Endothelial cell of umbilical vein (primary cell): ENCODE measurements at regions not wholly inside any gene's neighbourhood (a gene's known extent, or its start where the extent isn't known, plus 50 kb on each side); places are given as distances from the start of the nearest gene placed in this dataset.

ENCODE experiments used
- BruUV-seq: library from RNA; stranded (reverse); fragments of 400-500 nt; replicated peaks from 2 replicates; lab custom pipeline; 2021; lab: Mats Ljungman, UMichigan
- CTCF ChIA-PET: fragments of 300-600, 350-600 bp; sonication (Branson Sonifier 250); formaldehyde crosslinking; loops from one replicate; lab custom pipeline; 2021; ENCODE audit warnings: antibody characterized with exemption, inconsistent platforms; lab: Charles Lee
- POLR2A ChIA-PET: fragments of 300-600, 350-600 bp; sonication (Branson Sonifier 250); formaldehyde crosslinking; loops from one replicate; lab custom pipeline; 2021; ENCODE audit warnings: antibody characterized with exemption, inconsistent platforms; lab: Charles Lee
- DNase-seq: peaks from one replicate; pipeline ENCODE4 v3.0.0-alpha.2; 2011; ENCODE audit warnings: low read depth, low spot score
- FAIRE-seq: peaks from 2 replicates; lab custom pipeline; 2011; peaks lifted over from hg19 to GRCh38; lab: Jason Lieb, UNC
- H2AFZ ChIP-seq: 2 replicates; pipeline ENCODE4 v1.6.0; 2012; ENCODE audit warnings: low read depth, low read length, control low read depth, inconsistent platforms
- H3K27ac ChIP-seq: 2 replicates; pipeline ENCODE4 v1.5.1; 2011; ENCODE audit warnings: low read depth, mild to moderate bottlenecking, control low read depth, low read length, moderate library complexity; ENCODE audit not compliant: insufficient read depth
- H3K27me3 ChIP-seq, 2 experiments: 2 replicates each; pipeline versions ENCODE4 v1.6.0 to v1.6.1; 2011; ENCODE audit warnings: low read length in 2 of 2, mixed read lengths in 1 of 2; ENCODE audit not compliant: control insufficient read depth in 2 of 2, insufficient read depth in 2 of 2
- H3K36me3 ChIP-seq, 2 experiments: 2 replicates in 1 of 2; 3 replicates in 1 of 2; pipeline ENCODE4 v1.5.1; 2011; ENCODE audit warnings: low read length in 2 of 2, mild to moderate bottlenecking in 1 of 2, moderate library complexity in 1 of 2; ENCODE audit not compliant: control insufficient read depth in 2 of 2, insufficient read depth in 2 of 2; ENCODE audit errors: extremely low read depth in 1 of 2
- H3K4me1 ChIP-seq: 3 replicates; pipeline ENCODE4 v1.5.1; 2011; ENCODE audit warnings: mild to moderate bottlenecking, low read length; ENCODE audit not compliant: control insufficient read depth, insufficient read depth; ENCODE audit errors: extremely low read depth
- H3K4me2 ChIP-seq: 2 replicates; pipeline ENCODE4 v1.6.1; 2011; ENCODE audit warnings: low read length, control low read depth, mixed read lengths; ENCODE audit not compliant: insufficient read depth
- H3K4me3 ChIP-seq, 3 experiments: fragments of 200-600 bp in 1 of 3; sonication (generic), shearing (Covaris generic) in 1 of 3; replicated peaks in 1 of 3; 2 replicates each; pipeline ENCODE4 v1.5.1; 2011 to 2016; ENCODE audit warnings: control low read depth in 3 of 3, low read length in 3 of 3, mild to moderate bottlenecking in 2 of 3, inconsistent platforms in 1 of 3, low read depth in 1 of 3, moderate library complexity in 1 of 3; ENCODE audit not compliant: insufficient read depth in 1 of 3
- H3K79me2 ChIP-seq: 2 replicates; pipeline ENCODE4 v1.6.0; 2012; ENCODE audit warnings: low read length, inconsistent platforms; ENCODE audit not compliant: control insufficient read depth, insufficient read depth
- H3K9ac ChIP-seq: replicated peaks from 2 replicates; pipeline ENCODE3; 2011; ENCODE audit warnings: low read length, control low read depth; ENCODE audit not compliant: insufficient read depth; ENCODE audit errors: extremely low read depth
- H3K9me1 ChIP-seq: replicated peaks from 3 replicates; pipeline ENCODE4 v1.6.0; 2011; ENCODE audit warnings: mild to moderate bottlenecking, low read length; ENCODE audit not compliant: control insufficient read depth, insufficient read depth; ENCODE audit errors: extremely low read depth
- H3K9me3 ChIP-seq: replicated peaks from 2 replicates; pipeline ENCODE4 v1.5.1; 2012; ENCODE audit warnings: low read length, inconsistent platforms; ENCODE audit not compliant: control insufficient read depth, insufficient read depth
- H4K20me1 ChIP-seq: replicated peaks from 2 replicates; pipeline ENCODE3; 2011; ENCODE audit warnings: mild to moderate bottlenecking, low read length; ENCODE audit not compliant: control insufficient read depth, insufficient read depth; ENCODE audit errors: extremely low read depth
- EZH2 ChIP-seq: IDR thresholded peaks from 2 replicates; pipeline ENCODE4 v1.6.1; 2012; ENCODE audit warnings: borderline replicate concordance, low read depth, mild to moderate bottlenecking, moderate library complexity, low read length, inconsistent platforms; ENCODE audit not compliant: severe bottlenecking
- FOS ChIP-seq: IDR thresholded peaks from 2 replicates; pipeline ENCODE4 v1.6.1; 2011; ENCODE audit warnings: mild to moderate bottlenecking, low read length, moderate library complexity, borderline replicate concordance; ENCODE audit not compliant: insufficient read depth
- GATA2 ChIP-seq: IDR thresholded peaks from 2 replicates; pipeline ENCODE4 v1.7.0; 2011; ENCODE audit warnings: low read depth, mild to moderate bottlenecking, moderate library complexity, mixed read lengths, low read length; ENCODE audit not compliant: insufficient read length, insufficient read depth
- JUN ChIP-seq: IDR thresholded peaks from 2 replicates; pipeline ENCODE4 v1.6.1; 2011; ENCODE audit warnings: borderline replicate concordance, low read depth; ENCODE audit not compliant: insufficient read length, insufficient read depth
- MYC ChIP-seq: IDR thresholded peaks from one replicate; pipeline ENCODE4 v1.6.1; 2011; ENCODE audit warnings: mild to moderate bottlenecking, low read depth, low read length
- POLR2A ChIP-seq: IDR thresholded peaks from 2 replicates; pipeline ENCODE4 v1.6.1; 2012; ENCODE audit warnings: low read depth, mild to moderate bottlenecking, control low read depth, low read length
- POLR2AphosphoS5 ChIP-seq: IDR thresholded peaks from 2 replicates; pipeline ENCODE4 v1.6.1; 2012; ENCODE audit warnings: low read depth, mild to moderate bottlenecking, control low read depth, low read length, moderate library complexity; ENCODE audit not compliant: insufficient read depth
- dilution Hi-C: fragments of 300-500 bp; cut with MboI; formaldehyde crosslinking; loops from one replicate; pipeline ENCODE4 v1.15.0; 2019; ENCODE audit warnings: low sequenced_read_pairs; ENCODE audit not compliant: extremely low pct_ligation_motif_present
- intact Hi-C: fragments of 100-400 bp; cut with micrococcal nuclease; formaldehyde crosslinking; loops from one replicate; pipeline ENCODE4 v1.10.0; 2022
- TF ChIP-seq, protein P1 (sequence below), 2 donors: IDR thresholded peaks; 1 replicate in 1 of 2; 2 replicates in 1 of 2; pipeline ENCODE4 v1.5.1; 2011; ENCODE audit warnings: low read length in 2 of 2, mild to moderate bottlenecking in 2 of 2, moderate library complexity in 2 of 2, control low read depth in 1 of 2, inconsistent platforms in 1 of 2, low read depth in 1 of 2; ENCODE audit not compliant: insufficient read depth in 1 of 2; ENCODE audit errors: extremely low read depth in 1 of 2
- TF ChIP-seq, protein P2 (sequence below): IDR thresholded peaks from 2 replicates; pipeline ENCODE4 v1.6.1; 2011; ENCODE audit not compliant: insufficient read depth, insufficient read length

DNA sequence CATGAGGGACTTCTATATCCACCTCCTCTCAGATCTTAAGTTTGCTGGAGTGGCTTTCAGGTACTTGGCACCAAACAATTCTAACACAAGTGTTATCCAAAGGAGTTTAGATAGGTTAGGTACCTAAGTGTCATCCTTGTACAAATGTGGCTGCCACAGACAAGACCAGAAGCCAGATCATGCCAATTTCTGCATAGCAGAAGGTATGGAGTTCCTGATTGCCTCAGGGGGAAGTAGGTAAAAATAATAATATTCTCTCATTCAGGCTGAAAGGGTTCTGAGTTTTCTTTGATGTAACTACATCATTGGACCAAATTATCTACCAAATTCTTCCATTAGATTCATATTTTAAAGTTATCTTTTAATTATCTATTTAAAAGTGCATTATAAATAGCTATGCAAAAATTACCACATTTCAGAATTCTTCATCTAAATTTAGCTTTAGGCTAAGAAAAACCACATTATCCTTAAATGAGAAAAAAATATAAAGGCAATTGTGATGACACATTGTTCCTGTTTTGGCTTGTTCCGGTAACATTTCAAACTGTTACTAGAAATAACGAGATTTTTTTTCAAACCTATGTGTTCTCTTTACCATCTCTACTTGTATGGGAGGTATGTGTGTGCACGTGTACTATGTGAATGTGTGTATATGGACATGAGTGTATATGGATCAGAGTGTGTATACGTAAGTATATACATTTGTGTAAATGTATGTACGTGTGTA is 66.2 kb upstream of the POU2AF2 start:
- FAIRE-seq (no peak), DNase-seq (no peak)
- Histone ChIP-seq H2AFZ (no peak overlapping the region), H3K9me1 (no peaks in the 10 kb centered on the region), H3K36me3 (no peaks in the 10 kb centered on the region), H3K4me2 (no peak overlapping the region), H3K4me3 (no peak overlapping the region), H4K20me1 (no peaks in the 10 kb centered on the region), H3K9me3 (no peaks in the 10 kb centered on the region), H3K9ac (no peak overlapping the region), H3K79me2 (no peaks in the 10 kb centered on the region), H3K4me1 (no peaks in the 10 kb centered on the region), H3K27ac (no peak overlapping the region), H3K27me3 (no peaks in the 10 kb centered on the region)
- ChIA-PET POLR2A (no interaction called here), CTCF (no interaction called here)
- intact Hi-C loops (no loop called here), dilution Hi-C loops (no loop called here)
- TF ChIP-seq, protein P1, sequence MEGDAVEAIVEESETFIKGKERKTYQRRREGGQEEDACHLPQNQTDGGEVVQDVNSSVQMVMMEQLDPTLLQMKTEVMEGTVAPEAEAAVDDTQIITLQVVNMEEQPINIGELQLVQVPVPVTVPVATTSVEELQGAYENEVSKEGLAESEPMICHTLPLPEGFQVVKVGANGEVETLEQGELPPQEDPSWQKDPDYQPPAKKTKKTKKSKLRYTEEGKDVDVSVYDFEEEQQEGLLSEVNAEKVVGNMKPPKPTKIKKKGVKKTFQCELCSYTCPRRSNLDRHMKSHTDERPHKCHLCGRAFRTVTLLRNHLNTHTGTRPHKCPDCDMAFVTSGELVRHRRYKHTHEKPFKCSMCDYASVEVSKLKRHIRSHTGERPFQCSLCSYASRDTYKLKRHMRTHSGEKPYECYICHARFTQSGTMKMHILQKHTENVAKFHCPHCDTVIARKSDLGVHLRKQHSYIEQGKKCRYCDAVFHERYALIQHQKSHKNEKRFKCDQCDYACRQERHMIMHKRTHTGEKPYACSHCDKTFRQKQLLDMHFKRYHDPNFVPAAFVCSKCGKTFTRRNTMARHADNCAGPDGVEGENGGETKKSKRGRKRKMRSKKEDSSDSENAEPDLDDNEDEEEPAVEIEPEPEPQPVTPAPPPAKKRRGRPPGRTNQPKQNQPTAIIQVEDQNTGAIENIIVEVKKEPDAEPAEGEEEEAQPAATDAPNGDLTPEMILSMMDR (IDR thresholded peaks at IDR 0.05; ENCODE audit: extremely low read depth in 1 of 2, insufficient read depth in 1 of 2, low read depth in 1 of 2, low read length in 2 of 2): no peak
- TF ChIP-seq EZH2 (no peak), JUN (no peak), POLR2A (no peak), GATA2 (no peak), POLR2AphosphoS5 (no peak), FOS (no peak), MYC (no peak)
- TF ChIP-seq, protein P2, sequence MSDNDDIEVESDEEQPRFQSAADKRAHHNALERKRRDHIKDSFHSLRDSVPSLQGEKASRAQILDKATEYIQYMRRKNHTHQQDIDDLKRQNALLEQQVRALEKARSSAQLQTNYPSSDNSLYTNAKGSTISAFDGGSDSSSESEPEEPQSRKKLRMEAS: no peak
- BruUV-seq: no TSS peak
